ENCODE measurements at regions not wholly inside any gene's neighbourhood (a gene's known extent, or its start where the extent isn't known, plus 50 kb on each side); places are given as distances from the start of the nearest gene placed in this dataset.

DNA sequence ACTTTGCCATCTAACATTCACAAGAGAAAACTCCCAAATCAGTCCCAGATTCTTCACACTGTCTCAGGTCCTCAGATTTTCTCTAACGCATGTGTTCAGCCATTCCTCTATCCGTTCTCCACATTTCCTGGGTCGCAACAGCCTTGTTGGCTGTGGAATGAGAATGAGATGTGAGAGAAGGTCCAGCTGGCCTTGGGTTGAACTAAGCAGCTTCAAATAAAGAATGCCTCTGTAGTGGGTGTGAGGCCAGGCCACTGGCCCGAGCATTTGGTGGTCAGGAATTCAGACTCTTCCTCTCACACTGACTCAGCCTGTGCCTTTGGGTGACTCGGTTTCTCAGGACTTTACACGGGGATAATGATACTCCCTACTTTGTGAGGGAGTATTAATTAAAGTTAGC, 73.8 kb upstream of the CCN6 start:
- intact Hi-C loops (cut with DNase I) = no loop called here
- H3K9me3 ChIP-seq = no peaks in the 10 kb centered on the region
- no peak overlapping the region for H3K27ac ChIP-seq
- DNase-seq (peak in 1 of 4 donors; percentile 38), ATAC-seq (no peak)
- TF ChIP-seq, protein P1, sequence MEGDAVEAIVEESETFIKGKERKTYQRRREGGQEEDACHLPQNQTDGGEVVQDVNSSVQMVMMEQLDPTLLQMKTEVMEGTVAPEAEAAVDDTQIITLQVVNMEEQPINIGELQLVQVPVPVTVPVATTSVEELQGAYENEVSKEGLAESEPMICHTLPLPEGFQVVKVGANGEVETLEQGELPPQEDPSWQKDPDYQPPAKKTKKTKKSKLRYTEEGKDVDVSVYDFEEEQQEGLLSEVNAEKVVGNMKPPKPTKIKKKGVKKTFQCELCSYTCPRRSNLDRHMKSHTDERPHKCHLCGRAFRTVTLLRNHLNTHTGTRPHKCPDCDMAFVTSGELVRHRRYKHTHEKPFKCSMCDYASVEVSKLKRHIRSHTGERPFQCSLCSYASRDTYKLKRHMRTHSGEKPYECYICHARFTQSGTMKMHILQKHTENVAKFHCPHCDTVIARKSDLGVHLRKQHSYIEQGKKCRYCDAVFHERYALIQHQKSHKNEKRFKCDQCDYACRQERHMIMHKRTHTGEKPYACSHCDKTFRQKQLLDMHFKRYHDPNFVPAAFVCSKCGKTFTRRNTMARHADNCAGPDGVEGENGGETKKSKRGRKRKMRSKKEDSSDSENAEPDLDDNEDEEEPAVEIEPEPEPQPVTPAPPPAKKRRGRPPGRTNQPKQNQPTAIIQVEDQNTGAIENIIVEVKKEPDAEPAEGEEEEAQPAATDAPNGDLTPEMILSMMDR (IDR thresholded peaks at IDR 0.05) = no peak
- no peak for TF ChIP-seq POLR2A (IDR thresholded peaks at IDR 0.05)
- no peaks in the 10 kb centered on the region for H3K4me1 ChIP-seq
- no peak overlapping the region for H3K4me3 ChIP-seq
- H3K27me3 ChIP-seq = no peaks in the 10 kb centered on the region
- 75 to 80% methylated on average over 6 of the region's 6 CpGs for WGBS, 2 donors
- H3K36me3 ChIP-seq (replicated peaks in 1 of 2; ENCODE audit: insufficient read depth in 1 of 2, low read depth in 2 of 2) = no peaks in the 10 kb centered on the region

- Histone ChIP-seq H3K4me3 (no peak overlapping the region), H3K36me3 (replicated peaks in 1 of 2; ENCODE audit: insufficient read depth in 1 of 2, low read depth in 2 of 2) (no peaks in the 10 kb centered on the region), H3K27me3 (no peaks in the 10 kb centered on the region), H3K27ac (no peak overlapping the region), H3K4me1 (peaks cover 5% of the 10 kb centered on the region), H3K9me3 (no peaks in the 10 kb centered on the region)
- ATAC-seq = peak; percentile 22
- no peak for TF ChIP-seq POLR2A (IDR thresholded peaks at IDR 0.05)
- TF ChIP-seq, protein P1 (IDR thresholded peaks at IDR 0.05) = no peak
- 70 to 73% methylated on average over 8 of the region's 8 CpGs for WGBS, 2 donors
- peak in 1 of 4 donors; percentile 32 for DNase-seq
- intact Hi-C loops (cut with DNase I) = no loop called here
Measured at GRCh38 chr6:111980971-111981840, 72.7 kb upstream of the CCN6 start.

DNA sequence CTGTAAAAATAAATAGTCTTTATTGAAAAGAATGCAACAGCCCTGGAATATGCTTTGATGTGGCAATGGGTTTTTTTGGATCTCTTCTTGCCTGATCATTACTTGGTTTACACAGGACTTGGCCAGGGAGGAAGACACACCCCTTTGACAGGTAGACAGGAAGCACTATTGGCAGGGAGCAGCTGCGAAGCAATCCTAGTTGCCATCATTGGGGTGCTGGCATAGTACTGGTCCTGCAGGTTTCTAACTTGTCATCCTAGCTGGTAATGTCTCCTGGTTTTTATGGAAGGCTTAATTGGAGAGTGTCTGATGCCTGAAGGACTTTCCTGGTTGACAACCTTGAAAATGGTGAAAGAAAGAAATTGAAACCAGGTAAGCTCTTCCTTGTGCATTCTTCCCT, 71.2 kb upstream of the CCN6 start:
- WGBS, 2 donors = 75 to 88% methylated on average over 1 of the region's 1 CpG
- intact Hi-C loops (cut with DNase I) = no loop called here
- DNase-seq (no peak), ATAC-seq (no peak)
- Histone ChIP-seq H3K36me3 (replicated peaks in 1 of 2; ENCODE audit: insufficient read depth in 1 of 2, low read depth in 2 of 2) (no peaks in the 10 kb centered on the region), H3K4me1 (peaks cover 5% of the 10 kb centered on the region), H3K27ac (no peak overlapping the region), H3K4me3 (no peak overlapping the region), H3K9me3 (no peaks in the 10 kb centered on the region), H3K27me3 (no peaks in the 10 kb centered on the region)
- TF ChIP-seq POLR2A (IDR thresholded peaks at IDR 0.05) = no peak
- TF ChIP-seq, protein P1 (IDR thresholded peaks at IDR 0.05) = no peak

GRCh38 chr6:111983193-111983592, 70.7 kb upstream of the CCN6 start:
- no peaks in the 10 kb centered on the region for H3K36me3 ChIP-seq (replicated peaks in 1 of 2; ENCODE audit: insufficient read depth in 1 of 2, low read depth in 2 of 2)
- intact Hi-C loops (cut with DNase I) = no loop called here
- ATAC-seq (no peak), DNase-seq (no peak)
- TF ChIP-seq, protein P1 (IDR thresholded peaks at IDR 0.05) = no peak
- no peak for TF ChIP-seq POLR2A (IDR thresholded peaks at IDR 0.05)
- H3K9me3 ChIP-seq = no peaks in the 10 kb centered on the region
- H3K27ac ChIP-seq = no peak overlapping the region
- peaks cover 5% of the 10 kb centered on the region for H3K4me1 ChIP-seq
- no peaks in the 10 kb centered on the region for H3K27me3 ChIP-seq
- 86 to 95% methylated on average over 3 of the region's 3 CpGs for WGBS, 2 donors
- H3K4me3 ChIP-seq = no peak overlapping the region

DNA sequence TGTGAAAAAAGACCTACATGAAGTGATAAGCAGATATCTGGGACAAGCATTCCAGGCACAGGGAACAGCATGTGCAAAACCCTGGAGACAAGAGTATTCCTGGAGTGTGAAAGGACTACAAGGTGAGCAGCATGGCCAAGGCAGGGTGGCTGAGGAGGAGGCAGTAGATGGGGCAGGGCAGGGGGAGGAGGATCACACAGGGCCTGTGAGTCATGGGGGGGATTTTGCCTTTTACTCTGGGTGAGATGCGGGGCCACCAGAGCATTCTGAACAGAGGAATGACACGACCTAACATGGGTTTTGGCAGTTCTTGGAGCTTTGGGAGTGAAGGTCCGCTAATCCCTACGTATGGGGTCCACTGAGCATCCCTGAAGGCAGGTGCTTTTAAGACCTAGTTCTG, 69.8 kb upstream of the CCN6 start:
- peaks cover 5% of the 10 kb centered on the region for H3K4me1 ChIP-seq

More for the DNA sequence above, 69.8 kb upstream of the CCN6 start:
- H3K36me3 ChIP-seq (replicated peaks in 1 of 2; ENCODE audit: insufficient read depth in 1 of 2, low read depth in 2 of 2) = no peaks in the 10 kb centered on the region
- H3K9me3 ChIP-seq = no peaks in the 10 kb centered on the region
- WGBS, 2 donors = 87 to 96% methylated on average over 4 of the region's 4 CpGs
- intact Hi-C loops (cut with DNase I) = no loop called here
- ATAC-seq (no peak), DNase-seq (no peak)
- H3K4me3 ChIP-seq = no peak overlapping the region
- no peak for TF ChIP-seq POLR2A (IDR thresholded peaks at IDR 0.05)
- TF ChIP-seq, protein P1 (IDR thresholded peaks at IDR 0.05) = no peak
- no peak overlapping the region for H3K27ac ChIP-seq
- H3K27me3 ChIP-seq = no peaks in the 10 kb centered on the region

All from body of pancreas (tissue), 4 donors.